H1 (cell line): ENCODE measurements at regions not wholly inside any gene's neighbourhood (a gene's known extent, or its start where the extent isn't known, plus 50 kb on each side); places are given as distances from the start of the nearest gene placed in this dataset.

ENCODE experiments used
- EZH2 ChIP-seq: fragments of 200-600 bp; sonication (generic); IDR thresholded peaks from 2 replicates; pipeline ENCODE4 v1.7.1; 2012; ENCODE audit warnings: low read depth, mild to moderate bottlenecking, moderate library complexity, low read length, inconsistent platforms; ENCODE audit not compliant: severe bottlenecking
- FOSL1 ChIP-seq: IDR thresholded peaks from 2 replicates; pipeline ENCODE4 v1.6.1; 2011; ENCODE audit warnings: mild to moderate bottlenecking, low read depth, low read length, moderate library complexity; ENCODE audit not compliant: insufficient read depth
- JUN ChIP-seq: IDR thresholded peaks from 2 replicates; pipeline ENCODE4 v1.6.1; 2011; ENCODE audit warnings: low read depth, mild to moderate bottlenecking, improper control_type of control experiment, low read length
- JUND ChIP-seq: IDR thresholded peaks from 2 replicates; pipeline ENCODE4 v1.6.1; 2011; ENCODE audit warnings: mild to moderate bottlenecking, improper control_type of control experiment, low read length
- MAFK ChIP-seq: IDR thresholded peaks from 2 replicates; pipeline ENCODE4 v1.6.1; 2012; ENCODE audit warnings: low read depth, mild to moderate bottlenecking, improper control_type of control experiment, low read length
- TBP ChIP-seq: IDR thresholded peaks from 2 replicates; pipeline ENCODE4 v1.6.1; 2011; ENCODE audit warnings: low read depth, low read length, improper control_type of control experiment
- YY1 ChIP-seq: IDR thresholded peaks from 2 replicates; pipeline ENCODE4 v1.6.1; 2011; ENCODE audit warnings: low read depth, mild to moderate bottlenecking, low read length
- TF ChIP-seq, protein P1 (sequence below), 3 experiments: IDR thresholded peaks; 1 replicate in 2 of 3; 2 replicates in 1 of 3; pipeline versions ENCODE4 v1.5.1 to v1.6.1; 2011; ENCODE audit warnings: low read length in 3 of 3, mild to moderate bottlenecking in 3 of 3, inconsistent platforms in 2 of 3, low read depth in 1 of 3, moderate library complexity in 1 of 3; ENCODE audit not compliant: insufficient read depth in 1 of 3; ENCODE audit errors: control extremely low read depth in 1 of 3

- TF ChIP-seq FOSL1 (no peak), TBP (no peak), MAFK (no peak), JUND (no peak), JUN (no peak), EZH2 (no peak), YY1 (no peak)
- TF ChIP-seq, protein P1, sequence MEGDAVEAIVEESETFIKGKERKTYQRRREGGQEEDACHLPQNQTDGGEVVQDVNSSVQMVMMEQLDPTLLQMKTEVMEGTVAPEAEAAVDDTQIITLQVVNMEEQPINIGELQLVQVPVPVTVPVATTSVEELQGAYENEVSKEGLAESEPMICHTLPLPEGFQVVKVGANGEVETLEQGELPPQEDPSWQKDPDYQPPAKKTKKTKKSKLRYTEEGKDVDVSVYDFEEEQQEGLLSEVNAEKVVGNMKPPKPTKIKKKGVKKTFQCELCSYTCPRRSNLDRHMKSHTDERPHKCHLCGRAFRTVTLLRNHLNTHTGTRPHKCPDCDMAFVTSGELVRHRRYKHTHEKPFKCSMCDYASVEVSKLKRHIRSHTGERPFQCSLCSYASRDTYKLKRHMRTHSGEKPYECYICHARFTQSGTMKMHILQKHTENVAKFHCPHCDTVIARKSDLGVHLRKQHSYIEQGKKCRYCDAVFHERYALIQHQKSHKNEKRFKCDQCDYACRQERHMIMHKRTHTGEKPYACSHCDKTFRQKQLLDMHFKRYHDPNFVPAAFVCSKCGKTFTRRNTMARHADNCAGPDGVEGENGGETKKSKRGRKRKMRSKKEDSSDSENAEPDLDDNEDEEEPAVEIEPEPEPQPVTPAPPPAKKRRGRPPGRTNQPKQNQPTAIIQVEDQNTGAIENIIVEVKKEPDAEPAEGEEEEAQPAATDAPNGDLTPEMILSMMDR (IDR thresholded peaks at IDR 0.05; ENCODE audit: control extremely low read depth in 1 of 3, insufficient read depth in 1 of 3, low read depth in 1 of 3, low read length in 3 of 3) = no peak
Observed at GRCh38 chr2:100196786-100197494, 54.5 kb upstream of the AFF3 start.
